ENCODE measurements at regions not wholly inside any gene's neighbourhood (a gene's known extent, or its start where the extent isn't known, plus 50 kb on each side); places are given as distances from the start of the nearest gene placed in this dataset.

DNA sequence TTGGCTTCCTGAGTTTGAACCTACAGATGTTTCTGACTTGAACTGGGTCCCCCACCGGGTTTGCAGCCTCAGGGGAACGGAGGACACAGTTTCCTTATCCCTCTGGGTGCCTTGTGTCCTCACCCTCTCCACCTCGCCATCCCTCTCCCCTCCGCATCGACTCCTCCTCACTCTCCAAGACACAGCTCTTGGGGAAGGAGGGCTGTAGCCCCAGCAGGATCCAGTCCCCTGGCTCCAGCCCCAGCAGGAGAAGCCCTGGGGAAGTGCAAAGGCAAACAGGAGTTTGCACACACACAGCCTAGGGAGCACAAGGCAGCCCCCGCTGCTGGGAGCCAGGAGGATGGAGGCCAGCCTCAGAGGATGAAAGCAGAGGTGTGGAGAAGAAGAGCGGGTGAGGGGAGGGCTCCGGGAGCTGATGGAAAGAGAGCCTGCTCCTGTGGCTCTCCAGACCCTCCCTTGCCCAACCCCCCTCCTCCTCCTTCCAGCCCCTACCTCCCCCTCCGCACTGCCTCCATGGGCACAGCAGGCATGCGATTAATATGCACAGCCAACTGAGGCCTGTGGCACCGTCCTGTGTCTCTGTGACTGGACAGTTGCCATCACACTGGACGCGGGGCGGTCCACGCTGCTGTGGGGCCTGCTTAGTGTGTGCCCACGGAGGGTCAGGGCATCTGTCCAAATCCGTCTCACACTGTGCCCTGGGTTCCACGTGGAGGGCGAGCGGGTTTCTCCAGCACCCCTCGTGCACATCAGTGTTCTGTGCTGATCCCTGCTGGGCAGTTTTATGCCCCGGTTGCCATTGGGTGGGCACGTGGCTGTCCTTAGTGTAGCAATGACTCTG lies 193.7 kb upstream of the DIO3 start:
- TF ChIP-seq, protein P1, sequence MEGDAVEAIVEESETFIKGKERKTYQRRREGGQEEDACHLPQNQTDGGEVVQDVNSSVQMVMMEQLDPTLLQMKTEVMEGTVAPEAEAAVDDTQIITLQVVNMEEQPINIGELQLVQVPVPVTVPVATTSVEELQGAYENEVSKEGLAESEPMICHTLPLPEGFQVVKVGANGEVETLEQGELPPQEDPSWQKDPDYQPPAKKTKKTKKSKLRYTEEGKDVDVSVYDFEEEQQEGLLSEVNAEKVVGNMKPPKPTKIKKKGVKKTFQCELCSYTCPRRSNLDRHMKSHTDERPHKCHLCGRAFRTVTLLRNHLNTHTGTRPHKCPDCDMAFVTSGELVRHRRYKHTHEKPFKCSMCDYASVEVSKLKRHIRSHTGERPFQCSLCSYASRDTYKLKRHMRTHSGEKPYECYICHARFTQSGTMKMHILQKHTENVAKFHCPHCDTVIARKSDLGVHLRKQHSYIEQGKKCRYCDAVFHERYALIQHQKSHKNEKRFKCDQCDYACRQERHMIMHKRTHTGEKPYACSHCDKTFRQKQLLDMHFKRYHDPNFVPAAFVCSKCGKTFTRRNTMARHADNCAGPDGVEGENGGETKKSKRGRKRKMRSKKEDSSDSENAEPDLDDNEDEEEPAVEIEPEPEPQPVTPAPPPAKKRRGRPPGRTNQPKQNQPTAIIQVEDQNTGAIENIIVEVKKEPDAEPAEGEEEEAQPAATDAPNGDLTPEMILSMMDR (IDR thresholded peaks at IDR 0.05), result no peak
- TF ChIP-seq POLR2A (IDR thresholded peaks at IDR 0.05), result no peak
- no peak for TF ChIP-seq POLR2AphosphoS5 (IDR thresholded peaks at IDR 0.05)

Data from prostate gland (tissue), 2 donors.